ENCODE measurements at regions not wholly inside any gene's neighbourhood (a gene's known extent, or its start where the extent isn't known, plus 50 kb on each side); places are given as distances from the start of the nearest gene placed in this dataset.

DNA sequence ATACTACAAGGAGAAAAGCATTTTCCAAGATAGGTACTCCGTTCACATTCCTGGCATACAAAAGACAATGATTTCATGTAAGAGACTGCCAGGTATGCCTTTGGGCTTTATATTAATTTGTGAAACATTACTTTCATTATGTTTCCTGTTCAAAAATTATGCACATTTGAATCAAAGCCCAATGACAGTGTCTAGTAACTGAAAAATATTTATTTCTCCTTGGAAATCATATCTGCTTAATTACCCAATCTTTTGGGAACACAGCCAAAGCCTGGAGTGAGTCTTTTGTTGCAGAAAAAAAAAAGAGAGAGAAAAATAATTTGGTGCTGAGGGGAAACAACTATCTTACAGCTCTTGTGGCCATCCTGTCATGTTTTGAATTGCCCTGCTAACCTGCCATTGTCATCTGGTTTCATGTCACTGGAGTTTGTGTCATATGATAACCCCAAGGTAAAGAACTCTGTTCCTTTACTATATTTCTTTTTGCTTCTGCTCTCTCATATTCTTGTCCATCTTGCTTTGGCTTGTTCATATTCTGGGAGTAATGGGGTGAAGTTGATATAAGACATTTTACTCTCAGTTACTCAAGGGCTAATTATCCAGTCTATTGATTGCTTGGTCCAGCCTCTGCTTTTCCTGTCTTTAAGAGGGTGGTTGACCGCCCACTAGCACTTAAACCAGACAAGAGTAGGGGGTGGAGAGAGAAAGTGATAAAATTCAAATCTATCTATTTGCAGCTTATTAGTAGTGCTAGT is 238.3 kb upstream of the NUDT12 start:
- TF ChIP-seq POLR2AphosphoS5 (IDR thresholded peaks at IDR 0.05; ENCODE audit: low read depth, low read length) (no peak), SIN3A (IDR thresholded peaks at IDR 0.05; ENCODE audit: borderline replicate concordance, insufficient read depth, low read length) (no peak), FOXP2 (optimal IDR thresholded peaks at IDR 0.05; ENCODE audit: borderline replicate concordance, extremely low read depth, extremely low read length, insufficient read depth) (no peak), TAF1 (IDR thresholded peaks at IDR 0.05; ENCODE audit: borderline replicate concordance, insufficient read depth, low read length) (no peak)
- TF ChIP-seq, protein P1, sequence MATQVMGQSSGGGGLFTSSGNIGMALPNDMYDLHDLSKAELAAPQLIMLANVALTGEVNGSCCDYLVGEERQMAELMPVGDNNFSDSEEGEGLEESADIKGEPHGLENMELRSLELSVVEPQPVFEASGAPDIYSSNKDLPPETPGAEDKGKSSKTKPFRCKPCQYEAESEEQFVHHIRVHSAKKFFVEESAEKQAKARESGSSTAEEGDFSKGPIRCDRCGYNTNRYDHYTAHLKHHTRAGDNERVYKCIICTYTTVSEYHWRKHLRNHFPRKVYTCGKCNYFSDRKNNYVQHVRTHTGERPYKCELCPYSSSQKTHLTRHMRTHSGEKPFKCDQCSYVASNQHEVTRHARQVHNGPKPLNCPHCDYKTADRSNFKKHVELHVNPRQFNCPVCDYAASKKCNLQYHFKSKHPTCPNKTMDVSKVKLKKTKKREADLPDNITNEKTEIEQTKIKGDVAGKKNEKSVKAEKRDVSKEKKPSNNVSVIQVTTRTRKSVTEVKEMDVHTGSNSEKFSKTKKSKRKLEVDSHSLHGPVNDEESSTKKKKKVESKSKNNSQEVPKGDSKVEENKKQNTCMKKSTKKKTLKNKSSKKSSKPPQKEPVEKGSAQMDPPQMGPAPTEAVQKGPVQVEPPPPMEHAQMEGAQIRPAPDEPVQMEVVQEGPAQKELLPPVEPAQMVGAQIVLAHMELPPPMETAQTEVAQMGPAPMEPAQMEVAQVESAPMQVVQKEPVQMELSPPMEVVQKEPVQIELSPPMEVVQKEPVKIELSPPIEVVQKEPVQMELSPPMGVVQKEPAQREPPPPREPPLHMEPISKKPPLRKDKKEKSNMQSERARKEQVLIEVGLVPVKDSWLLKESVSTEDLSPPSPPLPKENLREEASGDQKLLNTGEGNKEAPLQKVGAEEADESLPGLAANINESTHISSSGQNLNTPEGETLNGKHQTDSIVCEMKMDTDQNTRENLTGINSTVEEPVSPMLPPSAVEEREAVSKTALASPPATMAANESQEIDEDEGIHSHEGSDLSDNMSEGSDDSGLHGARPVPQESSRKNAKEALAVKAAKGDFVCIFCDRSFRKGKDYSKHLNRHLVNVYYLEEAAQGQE (IDR thresholded peaks at IDR 0.05; ENCODE audit: insufficient read depth in 1 of 2, low read depth in 2 of 2, low read length in 2 of 2), result no peak

Measured in PFSK-1 (cell line).